DOHH2 (cell line): ENCODE measurements at regions not wholly inside any gene's neighbourhood (a gene's known extent, or its start where the extent isn't known, plus 50 kb on each side); places are given as distances from the start of the nearest gene placed in this dataset.

Experiments
- H3F3A ChIP-seq: fragments of 200-600 bp; sonication (generic), shearing (Covaris generic); 2 replicates; pipeline ENCODE4 v1.6.0; 2016; ENCODE audit warnings: antibody characterized with exemption, mild to moderate bottlenecking; ENCODE audit not compliant: control insufficient read depth, insufficient read depth
- H3K27ac ChIP-seq: fragments of 200-600 bp; sonication (generic); 2 replicates; pipeline ENCODE4 v1.5.1; 2014; ENCODE audit warnings: low read depth, mild to moderate bottlenecking, low read length, moderate library complexity
- H3K27me3 ChIP-seq: fragments of 200-600 bp; sonication (generic); 2 replicates; pipeline ENCODE4 v1.6.1; 2014; ENCODE audit warnings: mild to moderate bottlenecking, low read length, mixed read lengths; ENCODE audit not compliant: control insufficient read depth
- H3K36me3 ChIP-seq: fragments of 200-600 bp; sonication (generic); 2 replicates; pipeline ENCODE4 v1.6.1; 2014; ENCODE audit warnings: mild to moderate bottlenecking, low read length, moderate library complexity, mixed read lengths; ENCODE audit not compliant: control insufficient read depth
- H3K4me1 ChIP-seq: fragments of 200-600 bp; sonication (generic); 2 replicates; pipeline ENCODE4 v1.6.1; 2014; ENCODE audit warnings: mild to moderate bottlenecking, low read length, mixed read lengths; ENCODE audit not compliant: control insufficient read depth
- H3K4me2 ChIP-seq: fragments of 200-600 bp; sonication (generic); 2 replicates; pipeline ENCODE4 v1.6.0; 2014; ENCODE audit warnings: mild to moderate bottlenecking, low read length, moderate library complexity
- H3K4me3 ChIP-seq: fragments of 200-600 bp; sonication (generic); 2 replicates; pipeline ENCODE4 v1.5.1; 2014; ENCODE audit warnings: mild to moderate bottlenecking, low read length, mixed read lengths
- H3K79me2 ChIP-seq: fragments of 200-600 bp; sonication (generic); 2 replicates; pipeline ENCODE4 v1.6.1; 2014; ENCODE audit warnings: mild to moderate bottlenecking, low read length, mixed read lengths; ENCODE audit not compliant: control insufficient read depth
- H3K9me2 ChIP-seq: fragments of 200-600 bp; sonication (generic); replicated peaks from 2 replicates; pipeline ENCODE4 v1.6.1; 2014; ENCODE audit warnings: mild to moderate bottlenecking, low read length, mixed read lengths; ENCODE audit not compliant: control insufficient read depth
- H3K9me3 ChIP-seq: fragments of 200-600 bp; sonication (generic); 2 replicates; pipeline ENCODE4 v1.6.1; 2014; ENCODE audit warnings: antibody characterized with exemption, low read length, mixed read lengths; ENCODE audit not compliant: control insufficient read depth, insufficient read depth
- H4K20me1 ChIP-seq: fragments of 200-600 bp; sonication (generic); 2 replicates; pipeline ENCODE4 v1.6.0; 2014; ENCODE audit warnings: low read depth, mild to moderate bottlenecking, antibody characterized with exemption, low read length, moderate library complexity; ENCODE audit not compliant: control insufficient read depth, insufficient read depth
- CTCF ChIP-seq: fragments of 200-600 bp; sonication (generic); IDR thresholded peaks from one replicate; pipeline ENCODE4 v1.5.1; 2014; ENCODE audit warnings: antibody characterized with exemption, mild to moderate bottlenecking, low read depth, low read length; ENCODE audit not compliant: poor library complexity, severe bottlenecking
- EZH2phosphoT487 ChIP-seq: fragments of 200-600 bp; sonication (generic); IDR thresholded peaks from 2 replicates; pipeline ENCODE4 v1.6.1; 2017; ENCODE audit warnings: borderline replicate concordance, mild to moderate bottlenecking, antibody characterized with exemption, low read length, moderate library complexity, mixed read lengths

- H3K27me3 ChIP-seq = no peaks in the 10 kb centered on the region
- no peak for TF ChIP-seq EZH2phosphoT487
- TF ChIP-seq CTCF = no peak
- no peaks in the 10 kb centered on the region for H3F3A ChIP-seq
These were observed 261.1 kb upstream of the RFC3 start for GRCh38 chr13:33556828-33557227.

GRCh38 chr13:33560726-33561125 lies 257.2 kb upstream of the RFC3 start:
- Histone ChIP-seq H3K27me3 (no peaks in the 10 kb centered on the region), H3K79me2 (no peaks in the 10 kb centered on the region), H3K36me3 (no peaks in the 10 kb centered on the region), H4K20me1 (no peaks in the 10 kb centered on the region), H3K4me3 (no peak overlapping the region), H3K27ac (no peak overlapping the region), H3K9me3 (no peaks in the 10 kb centered on the region), H3F3A (no peaks in the 10 kb centered on the region), H3K9me2 (no peaks in the 10 kb centered on the region), H3K4me2 (no peak overlapping the region; the same call in 1 of the 2 replicates), H3K4me1 (peaks cover 11% of the 10 kb centered on the region)
- no peak for TF ChIP-seq EZH2phosphoT487
- no peak for TF ChIP-seq CTCF

More at GRCh38 chr13:33556828-33557227, 261.1 kb upstream of the RFC3 start:
- no peak overlapping the region for H3K4me3 ChIP-seq
- H3K9me3 ChIP-seq = no peaks in the 10 kb centered on the region
- no peaks in the 10 kb centered on the region for H3K79me2 ChIP-seq
- H3K9me2 ChIP-seq = no peaks in the 10 kb centered on the region
- H3K36me3 ChIP-seq = no peaks in the 10 kb centered on the region
- no peak overlapping the region for H3K27ac ChIP-seq
- peaks cover 11% of the 10 kb centered on the region for H3K4me1 ChIP-seq
- no peak overlapping the region for H3K4me2 ChIP-seq
- H4K20me1 ChIP-seq = no peaks in the 10 kb centered on the region

- Histone ChIP-seq H3F3A (no peaks in the 10 kb centered on the region), H3K79me2 (no peaks in the 10 kb centered on the region), H3K4me1 (peaks cover 11% of the 10 kb centered on the region), H4K20me1 (no peaks in the 10 kb centered on the region), H3K9me3 (no peaks in the 10 kb centered on the region), H3K36me3 (no peaks in the 10 kb centered on the region), H3K27me3 (no peaks in the 10 kb centered on the region), H3K27ac (no peak overlapping the region), H3K9me2 (no peaks in the 10 kb centered on the region), H3K4me2 (peak overlapping the region; percentile 24; the same call in 1 of the 2 replicates), H3K4me3 (no peak overlapping the region)
- no peak for TF ChIP-seq CTCF
- no peak for TF ChIP-seq EZH2phosphoT487
These were observed 256.3 kb upstream of the RFC3 start for GRCh38 chr13:33561627-33562026.
